ENCODE measurements at regions not wholly inside any gene's neighbourhood (a gene's known extent, or its start where the extent isn't known, plus 50 kb on each side); places are given as distances from the start of the nearest gene placed in this dataset.

DNA sequence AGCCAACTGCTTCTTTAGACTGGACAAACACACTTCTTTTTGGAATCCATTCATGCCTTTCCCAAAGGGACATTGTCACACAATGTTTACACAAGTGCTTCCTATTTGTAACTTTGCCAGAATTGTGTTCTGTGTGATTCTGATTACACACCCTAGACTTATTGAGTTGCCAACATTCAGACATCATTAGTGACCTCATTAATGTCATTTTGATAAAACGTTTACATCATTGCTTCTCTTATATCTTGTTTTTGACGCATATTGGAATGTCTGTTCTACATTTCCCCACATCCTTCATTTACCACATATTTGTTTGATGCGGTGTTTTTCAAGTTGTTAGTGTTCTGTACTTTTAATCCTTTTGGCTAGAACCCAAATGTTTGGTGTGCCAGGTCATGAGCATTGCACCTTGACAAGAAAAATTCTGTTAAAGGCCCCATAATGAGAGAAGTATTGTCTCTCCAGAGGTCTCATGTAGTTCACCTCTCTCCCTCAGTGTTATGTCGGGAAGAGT is 305.5 kb downstream of the AEBP2 start:
- Histone ChIP-seq H3K4ac (ENCODE audit: low read depth, low read length) (no peak overlapping the region), H3K79me1 (ENCODE audit: low read depth in 1 of 2, low read length in 2 of 2) (no peaks in the 10 kb centered on the region), H3K9me1 (ENCODE audit: insufficient read depth, low read length) (no peaks in the 10 kb centered on the region), H2BK5ac (ENCODE audit: low read depth, low read length, poor library complexity, severe bottlenecking) (peak overlapping the region; percentile 89), H3K27ac (ENCODE audit: insufficient read depth, low read length) (no peak overlapping the region), H3K9me3 (ENCODE audit: control insufficient read depth, insufficient read depth, low read length) (peaks cover 2% of the 10 kb centered on the region), H4K5ac (ENCODE audit: low read depth, low read length) (peak overlapping the region; percentile 89; the same call in 1 of the 2 replicates), H3K36me3 (ENCODE audit: control insufficient read depth, insufficient read depth, low read length) (no peaks in the 10 kb centered on the region), H4K91ac (ENCODE audit: insufficient read depth, low read depth, low read length) (no peak overlapping the region; the same call in 1 of the 2 replicates), H2BK20ac (ENCODE audit: low read depth, low read length) (peak overlapping the region; percentile 47; the same call in 1 of the 2 replicates), H3K4me2 (ENCODE audit: low read depth, low read length) (peak overlapping the region; percentile 13; the same call in 1 of the 2 replicates), H3K4me1 (ENCODE audit: control insufficient read depth, insufficient read depth, low read length) (no peaks in the 10 kb centered on the region; the same call in 1 of the 2 replicates), H4K20me1 (ENCODE audit: insufficient read depth, low read length) (no peaks in the 10 kb centered on the region), H3K14ac (replicated peaks; ENCODE audit: low read depth, low read length) (no peak overlapping the region), H3K9ac (ENCODE audit: low read depth, low read length) (no peak overlapping the region), H3K56ac (ENCODE audit: extremely low read depth, insufficient read depth, low read length) (no peak overlapping the region), H3K23ac (ENCODE audit: low read depth, low read length) (no peak overlapping the region), H3K4me3 (ENCODE audit: insufficient read depth, low read depth, low read length) (no peak overlapping the region), H2BK15ac (ENCODE audit: low read depth, low read length) (no peak overlapping the region), H2AK5ac (ENCODE audit: low read depth, low read length) (no peak overlapping the region), H3K18ac (ENCODE audit: low read depth, low read length) (peak overlapping the region; percentile 95; the same call in 1 of the 2 replicates), H2AK9ac (replicated peaks; ENCODE audit: low read depth, low read length, poor library complexity) (no peak overlapping the region), H2BK120ac (ENCODE audit: low read depth, low read length) (peak overlapping the region; percentile 35; the same call in 1 of the 2 replicates), H2AFZ (replicated peaks; ENCODE audit: low read length, poor library complexity) (no peak overlapping the region), H3K27me3 (ENCODE audit: control insufficient read depth, insufficient read depth, low read length) (no peaks in the 10 kb centered on the region), H4K8ac (ENCODE audit: low read depth in 2 of 2, low read length in 2 of 2) (peak overlapping the region; percentile 6 to 41; a peak in 1 of 4 replicates)
- ChIA-PET CTCF (no interaction called here), POLR2A (ENCODE audit: unreplicated experiment) (no interaction called here)
- in situ Hi-C loops (cut with MboI; ENCODE audit: low sequenced_read_pairs) (loop anchor here (10.0 kb wide), 2 partner anchors 470 to 620 kb away; partner anchors contain the start of gene PDE3A), intact Hi-C loops (cut with micrococcal nuclease) (no loop called here), dilution Hi-C loops (cut with HindIII; ENCODE audit: low sequenced_read_pairs, unreplicated experiment) (no loop called here)
- peak; percentile 42; the same call in 1 of the 2 replicates for TF ChIP-seq CEBPB (IDR thresholded peaks at IDR 0.05; ENCODE audit: low read depth, low read length)
- TF ChIP-seq NFE2L2 (IDR thresholded peaks at IDR 0.05; ENCODE audit: low read depth, low read length), result no peak
- no peak for TF ChIP-seq USF2 (IDR thresholded peaks at IDR 0.05; ENCODE audit: low read depth, low read length)
- TF ChIP-seq MXI1 (IDR thresholded peaks at IDR 0.05; ENCODE audit: borderline replicate concordance, low read depth, low read length), result no peak
- TF ChIP-seq FOS (IDR thresholded peaks at IDR 0.05; ENCODE audit: low read depth, low read length), result 0 out of 2 replicates have a peak, but pooled peaks have one; percentile 29
- no peak for TF ChIP-seq CHD1 (IDR thresholded peaks at IDR 0.05; ENCODE audit: low read depth, low read length)
- no peak for TF ChIP-seq RFX5 (IDR thresholded peaks at IDR 0.05; ENCODE audit: low read depth, low read length)
- TF ChIP-seq RCOR1 (IDR thresholded peaks at IDR 0.05; ENCODE audit: insufficient replicate concordance, low read length), result no peak
- no peak for TF ChIP-seq BHLHE40 (IDR thresholded peaks at IDR 0.05; ENCODE audit: low read depth, low read length)
- TF ChIP-seq POLR2A (IDR thresholded peaks at IDR 0.05; ENCODE audit: low read depth, low read length), result no peak
- no peak for TF ChIP-seq RAD21 (IDR thresholded peaks at IDR 0.05; ENCODE audit: low read length)
- DNase-seq (peak; percentile 84), ATAC-seq (ENCODE audit: low read depth) (no peak; the same call in 1 of the 2 replicates)
- BruUV-seq (replicated peaks), result no TSS peak
- WGBS, 2 experiments (ENCODE audit: extremely low coverage in 2 of 2, insufficient read length in 1 of 2), result no CpG with 5 or more reads among the region's 4 CpGs
